GM18861 (cell line): ENCODE measurements at regions not wholly inside any gene's neighbourhood (a gene's known extent, or its start where the extent isn't known, plus 50 kb on each side); places are given as distances from the start of the nearest gene placed in this dataset.
"Not testable (repeated sequence)": the region's sequence is repeated elsewhere in the genome, so short reads cannot be mapped to it uniquely, and the experiment has no call there.

Experiments used
- ATAC-seq: cut with Tn5 transposase; IDR thresholded peaks from one replicate; pipeline ENCODE4 v1.9.1; 2021; ENCODE audit not compliant: unreplicated experiment

GRCh38 chr1:65020774-65021173 is 54.4 kb upstream of the JAK1 start:
- no peak for ATAC-seq

GRCh38 chr1:65021795-65022194 is 55.4 kb upstream of the JAK1 start:
- no peak for ATAC-seq

DNA sequence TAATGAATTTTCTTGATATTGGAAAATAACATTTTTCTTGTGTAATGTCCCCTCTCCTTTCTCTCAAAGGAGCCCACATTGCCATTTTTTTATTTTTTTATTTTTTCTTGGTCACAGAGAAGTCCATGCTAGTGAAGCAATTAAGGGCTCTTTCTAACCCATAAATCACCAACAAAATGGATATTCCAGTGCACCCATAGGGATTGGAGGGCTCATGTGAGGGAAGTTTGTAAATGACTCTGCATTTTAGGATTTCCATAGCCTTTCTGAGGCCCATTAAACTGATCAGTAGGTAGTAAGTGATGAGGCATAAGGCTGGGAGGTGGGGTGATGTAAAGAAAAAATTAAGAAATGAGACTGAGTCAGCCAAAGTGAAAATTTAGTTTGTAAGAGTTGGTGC is 55.9 kb upstream of the JAK1 start:
- no peak for ATAC-seq

DNA sequence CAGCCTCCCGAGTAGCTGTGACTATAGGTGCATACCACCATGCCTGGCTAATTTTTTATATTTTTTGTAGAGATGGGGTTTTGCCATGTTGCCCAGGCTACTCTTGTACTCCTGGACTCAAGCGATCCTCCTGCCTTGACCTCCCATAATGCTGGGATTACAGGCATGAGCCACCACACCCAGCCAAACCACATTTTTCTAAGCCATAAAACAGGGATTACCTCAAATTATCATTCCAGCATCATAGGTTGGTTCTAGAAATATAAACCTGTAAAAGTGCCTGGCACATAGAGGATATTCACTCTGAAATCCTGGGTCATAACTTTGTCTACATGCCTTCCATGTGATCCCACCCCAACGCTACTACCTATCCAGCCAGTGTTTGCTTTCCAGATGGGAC is 59.4 kb upstream of the JAK1 start:
- ATAC-seq: no peak

GRCh38 chr1:65026235-65026634 is 59.9 kb upstream of the JAK1 start:
- ATAC-seq: no peak

DNA sequence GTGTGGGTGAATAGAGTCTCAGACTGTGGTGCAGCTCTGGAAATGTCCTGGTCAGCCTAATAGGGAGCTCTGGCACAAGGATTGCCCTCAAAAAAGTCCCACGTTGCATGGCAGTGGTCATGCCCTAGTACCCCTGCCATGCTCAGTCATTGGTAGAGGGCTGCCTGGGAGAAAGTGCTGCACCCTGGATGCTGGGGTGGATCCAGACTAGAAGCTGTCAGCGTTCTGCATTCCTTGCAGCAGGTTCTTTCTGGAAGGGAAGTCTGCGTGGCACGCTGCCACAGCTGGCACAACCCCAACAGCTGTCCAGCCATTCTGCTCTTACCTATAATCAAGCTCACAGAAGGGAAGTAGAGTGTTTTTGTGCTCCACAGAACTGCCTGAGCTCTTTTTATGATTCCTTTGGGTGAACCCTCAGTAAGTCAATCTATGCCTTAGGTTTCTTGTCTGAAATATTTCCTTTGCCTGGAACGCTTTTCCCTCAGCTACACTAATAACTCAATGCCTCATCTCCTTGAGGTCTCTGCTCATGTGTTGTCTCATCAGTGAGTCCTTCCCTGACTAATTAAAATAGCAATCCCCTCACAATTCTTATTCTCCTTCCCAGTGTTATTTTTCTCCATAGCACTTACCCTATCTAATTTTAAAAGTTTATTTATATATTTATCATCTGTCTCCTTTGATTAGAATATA is 61.5 kb upstream of the JAK1 start:
- ATAC-seq: no peak

DNA sequence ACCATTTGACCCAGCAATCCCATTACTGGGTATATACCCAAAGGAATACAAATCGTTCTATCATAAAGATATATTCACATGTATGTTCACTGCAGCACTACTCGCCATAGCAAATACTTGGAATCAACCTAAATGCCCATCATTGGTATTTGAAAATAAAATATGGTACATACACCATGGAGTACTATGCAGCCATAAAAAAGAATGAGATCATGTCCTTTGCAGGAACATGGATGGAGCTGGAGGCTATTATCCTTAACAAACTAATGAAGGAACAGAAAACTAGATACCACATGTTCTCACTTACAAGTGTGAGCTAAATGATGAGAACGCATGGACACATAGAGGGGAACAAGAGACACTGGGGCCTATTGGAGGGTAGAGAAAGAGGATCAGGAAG is 63.1 kb upstream of the JAK1 start:
- ATAC-seq: not testable (repeated sequence)

- not testable (repeated sequence) for ATAC-seq
Observed at GRCh38 chr1:65034879-65035278, 68.5 kb upstream of the JAK1 start.

DNA sequence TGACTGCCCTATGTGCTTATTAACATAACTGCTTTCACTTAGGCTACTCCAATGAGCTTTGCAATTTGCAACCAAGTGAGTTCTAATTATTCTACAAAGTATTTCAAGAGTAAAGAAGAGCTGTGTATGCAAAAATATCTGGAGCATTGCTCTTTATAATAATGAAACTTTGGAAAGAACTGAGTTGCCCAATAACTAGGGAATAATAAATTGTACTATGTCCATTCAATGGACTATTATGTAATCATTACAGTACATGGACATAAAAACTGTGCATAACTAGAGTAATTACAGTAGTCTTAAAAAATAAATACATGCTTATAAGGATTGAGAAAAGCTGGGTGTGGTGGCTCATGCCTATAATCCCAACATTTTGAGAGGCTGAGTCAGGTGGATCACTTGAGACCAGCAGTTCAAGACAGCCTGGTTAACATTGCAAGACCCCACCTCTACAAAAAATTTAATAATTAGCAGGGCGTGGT is 70.3 kb upstream of the JAK1 start:
- no peak for ATAC-seq

- no peak for ATAC-seq
Observed at GRCh38 chr1:65039066-65039465, 72.7 kb upstream of the JAK1 start.

DNA sequence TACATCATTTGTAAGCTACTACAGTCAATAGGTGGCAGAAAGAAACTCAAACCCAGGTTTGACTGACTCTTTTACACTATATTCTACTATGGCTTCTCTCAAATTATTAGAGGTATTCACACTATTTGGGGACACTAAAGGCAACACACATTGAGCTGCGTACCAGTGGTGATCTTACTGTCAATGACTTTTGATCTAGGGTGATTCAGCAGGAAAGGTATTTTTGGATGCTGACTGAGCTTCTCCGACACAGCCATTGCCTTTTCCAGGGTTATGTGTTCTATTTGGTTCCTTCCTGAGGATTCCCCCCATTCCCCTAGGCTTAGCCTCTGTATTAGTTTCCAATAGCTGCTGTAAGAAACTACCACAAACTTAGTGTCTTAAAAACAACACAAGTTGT is 73.2 kb upstream of the JAK1 start:
- ATAC-seq: no peak

DNA sequence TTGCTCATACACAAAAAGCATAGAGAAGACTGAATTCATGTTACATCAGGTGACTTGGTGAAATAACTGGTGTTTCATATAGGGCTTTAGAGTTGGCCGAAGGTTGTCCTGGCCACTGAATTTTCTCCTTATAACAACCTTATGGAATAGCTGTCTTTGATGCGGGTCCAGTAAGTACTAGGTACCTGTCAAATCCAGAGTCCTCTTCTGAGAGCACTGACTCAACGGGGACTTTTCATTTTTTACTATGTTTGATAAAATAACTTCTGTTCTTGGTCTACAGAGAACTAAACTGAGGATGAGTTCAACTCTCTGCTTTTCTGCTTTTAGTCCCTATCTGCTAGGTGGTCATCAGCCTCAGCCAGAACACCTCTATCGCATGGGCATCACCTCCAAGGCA is 76.1 kb upstream of the JAK1 start:
- no peak for ATAC-seq

- ATAC-seq: no peak
Observed at GRCh38 chr1:65044411-65044810, 78.1 kb upstream of the JAK1 start.

GRCh38 chr1:65045022-65045817 is 78.9 kb upstream of the JAK1 start:
- no peak for ATAC-seq

- ATAC-seq: no peak
Observed at GRCh38 chr1:65048335-65048734, 82.0 kb upstream of the JAK1 start.

DNA sequence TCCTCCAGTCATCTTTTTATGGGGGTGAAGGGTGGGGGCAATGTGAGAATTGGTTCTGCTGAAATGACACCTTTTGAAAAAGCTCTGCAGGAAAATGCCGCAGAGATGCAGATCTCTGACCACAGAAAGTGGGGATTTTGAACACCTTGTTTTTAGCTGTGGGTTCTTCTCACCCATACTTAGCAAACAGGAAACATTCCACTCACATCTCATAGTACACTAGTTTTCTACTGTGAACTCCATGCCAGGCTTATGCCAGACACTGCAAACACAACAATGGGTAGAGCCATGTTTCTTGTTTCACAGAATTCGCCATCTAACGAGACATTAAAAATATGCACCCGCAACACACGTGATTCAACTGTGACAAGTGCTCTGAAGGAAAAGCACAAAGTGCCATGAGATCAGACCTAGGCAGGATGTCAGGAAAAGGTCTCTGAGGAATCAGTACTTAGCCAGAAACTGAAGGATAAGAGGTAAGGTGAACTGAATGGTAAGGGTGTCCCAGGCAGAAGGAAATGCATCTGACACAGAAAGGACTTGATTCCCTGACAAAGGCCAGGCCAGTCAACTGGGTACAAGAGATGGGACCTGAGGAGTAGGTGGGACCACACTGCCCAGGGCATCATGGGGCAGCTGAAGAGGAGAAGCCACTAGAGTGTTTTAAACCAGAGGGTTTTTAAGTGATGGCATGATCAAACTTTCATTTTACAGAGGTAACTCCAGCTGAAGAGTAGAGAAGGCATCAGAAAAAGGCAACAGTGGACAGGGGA is 83.8 kb upstream of the JAK1 start:
- no peak for ATAC-seq

DNA sequence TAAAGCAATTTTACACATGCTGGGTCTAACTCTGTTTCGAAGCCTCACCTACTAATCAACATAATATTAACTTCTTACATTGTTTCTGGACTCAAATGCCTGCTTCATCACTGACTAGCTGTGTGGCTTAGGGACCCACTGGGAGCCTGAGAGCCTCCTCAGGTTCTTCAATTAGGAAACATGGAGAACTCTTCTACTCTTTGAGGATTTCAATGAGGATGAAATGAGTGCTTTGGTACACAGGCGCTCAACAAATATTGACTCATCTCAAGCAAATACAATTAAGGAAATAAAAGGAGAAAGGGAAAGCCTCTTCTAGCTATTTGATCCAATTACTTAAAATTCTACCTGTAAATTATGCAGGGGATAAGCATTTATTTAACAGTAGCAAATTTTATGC is 84.4 kb upstream of the JAK1 start:
- no peak for ATAC-seq

GRCh38 chr1:65054481-65054880 is 88.1 kb upstream of the JAK1 start:
- ATAC-seq: no peak

- no peak for ATAC-seq
Observed at GRCh38 chr1:65055747-65056146, 89.4 kb upstream of the JAK1 start.

GRCh38 chr1:65056234-65056633 is 89.9 kb upstream of the JAK1 start:
- no peak for ATAC-seq

- ATAC-seq: no peak
Observed at GRCh38 chr1:65056866-65057265, 90.5 kb upstream of the JAK1 start.
